ENCODE measurements at regions not wholly inside any gene's neighbourhood (a gene's known extent, or its start where the extent isn't known, plus 50 kb on each side); places are given as distances from the start of the nearest gene placed in this dataset.

GRCh38 chr15:98526094-98526493 lies 122.2 kb upstream of the IGF1R start:
- no peak for DNase-seq
- Histone ChIP-seq H2AFZ (no peak overlapping the region), H3K79me2 (ENCODE audit: low read depth) (no peaks in the 10 kb centered on the region), H3K4me1 (replicated peaks; ENCODE audit: insufficient read depth) (no peaks in the 10 kb centered on the region), H3K27ac (no peak overlapping the region), H4K20me1 (ENCODE audit: insufficient read depth) (no peaks in the 10 kb centered on the region), H3K27me3 (ENCODE audit: insufficient read depth, low read depth) (peaks cover 14% of the 10 kb centered on the region), H3K9me3 (ENCODE audit: insufficient read depth, low read depth) (no peaks in the 10 kb centered on the region), H3F3A (ENCODE audit: insufficient read depth, low read depth) (no peaks in the 10 kb centered on the region), H3K36me3 (ENCODE audit: low read depth) (no peaks in the 10 kb centered on the region), H3K9me2 (ENCODE audit: insufficient read depth) (no peaks in the 10 kb centered on the region), H3K4me3 (no peak overlapping the region), H3K4me2 (no peak overlapping the region)
- ChIA-PET POLR2A (ENCODE audit: unreplicated experiment) (no interaction called here), CTCF (no interaction called here)
- BruUV-seq (replicated peaks) = no TSS peak
- intact Hi-C loops (cut with micrococcal nuclease; ENCODE audit: unreplicated experiment) = no loop called here
- TF ChIP-seq EZH2 (IDR thresholded peaks at IDR 0.05; ENCODE audit: low read depth) = no peak
- no peak for TF ChIP-seq CTCF (conservative IDR thresholded peaks at IDR 0.05)

- Histone ChIP-seq H2AFZ (no peak overlapping the region), H3F3A (ENCODE audit: insufficient read depth, low read depth) (no peaks in the 10 kb centered on the region), H3K4me3 (no peak overlapping the region), H3K79me2 (ENCODE audit: low read depth) (no peaks in the 10 kb centered on the region), H3K27me3 (ENCODE audit: insufficient read depth, low read depth) (peaks cover 21% of the 10 kb centered on the region), H3K4me1 (replicated peaks; ENCODE audit: insufficient read depth) (no peaks in the 10 kb centered on the region), H3K4me2 (no peak overlapping the region), H3K36me3 (ENCODE audit: low read depth) (no peaks in the 10 kb centered on the region), H3K27ac (no peak overlapping the region), H3K9me2 (ENCODE audit: insufficient read depth) (no peaks in the 10 kb centered on the region), H4K20me1 (ENCODE audit: insufficient read depth) (no peaks in the 10 kb centered on the region), H3K9me3 (ENCODE audit: insufficient read depth, low read depth) (no peaks in the 10 kb centered on the region)
- TF ChIP-seq EZH2 (IDR thresholded peaks at IDR 0.05; ENCODE audit: low read depth) (no peak), CTCF (conservative IDR thresholded peaks at IDR 0.05) (no peak)
- ChIA-PET CTCF (interaction anchor here (0.6 kb wide), 1 partner anchor 349 kb away, joined by 6 read pairs; no protein-coding TSS in a partner anchor), POLR2A (ENCODE audit: unreplicated experiment) (no interaction called here)
- no peak for DNase-seq
- no TSS peak for BruUV-seq (replicated peaks)
- intact Hi-C loops (cut with micrococcal nuclease; ENCODE audit: unreplicated experiment) = no loop called here
These were observed 120.2 kb upstream of the IGF1R start for GRCh38 chr15:98528046-98528725.

DNA sequence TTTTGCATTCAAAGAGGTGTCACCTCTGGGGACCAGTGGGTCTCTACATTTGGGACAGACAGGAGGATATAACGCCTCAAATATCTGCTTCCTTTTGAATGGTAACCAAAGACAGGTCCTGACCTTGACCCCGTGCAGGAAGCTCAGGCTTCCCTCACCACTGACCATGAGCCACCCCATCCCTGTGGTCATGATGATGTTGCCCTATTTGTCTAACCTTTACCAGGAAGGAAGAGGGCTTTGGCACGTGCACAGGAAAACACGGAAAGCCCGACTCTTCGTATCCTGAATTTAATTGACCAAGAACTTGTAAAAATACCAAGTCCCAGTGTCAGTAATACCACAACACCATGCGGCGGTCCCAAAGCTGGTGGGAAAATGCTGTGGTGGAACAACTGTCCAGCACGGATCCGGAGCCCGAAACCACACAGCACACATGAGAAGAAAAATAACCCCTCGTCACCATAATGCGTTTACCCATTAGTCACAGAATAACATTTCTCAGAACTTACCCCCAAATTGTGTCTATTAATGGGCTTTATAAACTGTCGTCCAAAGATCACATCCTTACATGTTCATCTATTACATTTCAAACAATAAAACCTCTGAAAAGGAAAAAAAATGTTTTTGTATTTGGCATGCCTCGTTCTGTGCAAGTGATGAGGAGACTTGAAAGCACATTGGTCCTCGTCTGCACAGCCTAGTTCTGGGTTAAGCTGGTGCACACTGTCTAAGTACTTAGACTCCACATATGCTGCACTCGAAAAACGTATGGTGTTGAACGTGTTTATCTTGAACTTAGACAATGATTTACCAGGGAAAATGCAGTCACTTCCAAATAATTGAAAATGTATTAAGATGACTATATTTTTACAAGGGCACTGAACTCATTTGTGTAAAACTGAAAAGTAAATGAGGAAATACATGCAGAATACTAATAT lies 118.9 kb upstream of the IGF1R start:
- H3K4me1 ChIP-seq (replicated peaks; ENCODE audit: insufficient read depth) = no peaks in the 10 kb centered on the region
- no peaks in the 10 kb centered on the region for H3K79me2 ChIP-seq (ENCODE audit: low read depth)
- H3F3A ChIP-seq (ENCODE audit: insufficient read depth, low read depth) = no peaks in the 10 kb centered on the region
- BruUV-seq (replicated peaks) = no TSS peak
- ChIA-PET POLR2A (ENCODE audit: unreplicated experiment) (no interaction called here), CTCF (interaction anchor here (0.5 to 0.6 kb wide), 2 partner anchors 7 to 58 kb away, joined by 3 to 7 read pairs; no protein-coding TSS in a partner anchor)
- no peak overlapping the region for H3K27ac ChIP-seq
- H3K9me3 ChIP-seq (ENCODE audit: insufficient read depth, low read depth) = no peaks in the 10 kb centered on the region
- H3K4me2 ChIP-seq = no peak overlapping the region
- H4K20me1 ChIP-seq (ENCODE audit: insufficient read depth) = no peaks in the 10 kb centered on the region
- H3K9me2 ChIP-seq (ENCODE audit: insufficient read depth) = no peaks in the 10 kb centered on the region
- intact Hi-C loops (cut with micrococcal nuclease; ENCODE audit: unreplicated experiment) = no loop called here
- H3K27me3 ChIP-seq (ENCODE audit: insufficient read depth, low read depth) = peaks cover 29% of the 10 kb centered on the region
- TF ChIP-seq EZH2 (IDR thresholded peaks at IDR 0.05; ENCODE audit: low read depth) = no peak
- TF ChIP-seq CTCF (conservative IDR thresholded peaks at IDR 0.05) = no peak
- H3K36me3 ChIP-seq (ENCODE audit: low read depth) = no peaks in the 10 kb centered on the region
- DNase-seq = no peak
- no peak overlapping the region for H2AFZ ChIP-seq
- H3K4me3 ChIP-seq = no peak overlapping the region
